A549 (cell line): ENCODE measurements at regions not wholly inside any gene's neighbourhood (a gene's known extent, or its start where the extent isn't known, plus 50 kb on each side); places are given as distances from the start of the nearest gene placed in this dataset.

Experiments
- ATAC-seq, 2 experiments: fragments of 200-7000 bp in 1 of 2; fragments of >200 bp in 1 of 2; cut with Nextera tagmentation in 1 of 2; cut with Tn5 transposase in 1 of 2; 3 replicates each; pipeline versions ENCODE4 v1.8.0 to v1.9.1; 2018 to 2020; ENCODE audit warnings: mild to moderate bottlenecking in 1 of 2, moderate library complexity in 1 of 2
- CTCF ChIA-PET: fragments of 300-600 bp; sonication (Branson Sonifier 250); formaldehyde crosslinking; extraction: SDS; loops from one replicate; lab custom pipeline; 2021; ENCODE audit warnings: antibody characterized with exemption, inconsistent platforms; lab: Yijun Ruan, JAX
- POLR2A ChIA-PET: fragments of 350-600 bp; formaldehyde crosslinking; extraction: SDS; loops from one replicate; lab custom pipeline; 2021; ENCODE audit warnings: antibody characterized with exemption, inconsistent platforms; lab: Yijun Ruan, JAX
- DNase-seq, 2 experiments: peaks; one replicate each; pipeline versions ENCODE4 v3.0.0 to v3.0.0-alpha.2; 2011 to 2016; ENCODE audit warnings: low read depth in 1 of 2, low spot score in 1 of 2
- FAIRE-seq: peaks from 2 replicates; lab custom pipeline; 2011; peaks lifted over from hg19 to GRCh38; lab: Jason Lieb, UNC
- H3K27ac ChIP-seq, 2 experiments: fragments of >200 bp; sonication (Bioruptor Twin); formaldehyde crosslinking; 3 replicates each; pipeline ENCODE4 v1.5.1; 2016 to 2017
- H3K4me1 ChIP-seq: fragments of >200 bp; sonication (Bioruptor Twin); formaldehyde crosslinking; 3 replicates; pipeline ENCODE4 v1.6.1; 2016
- H3K4me2 ChIP-seq: fragments of >200 bp; sonication (Bioruptor Twin); formaldehyde crosslinking; 3 replicates; pipeline ENCODE4 v1.6.1; 2016
- H3K4me3 ChIP-seq: fragments of >200 bp; sonication (Bioruptor Twin); formaldehyde crosslinking; 3 replicates; pipeline ENCODE4 v1.5.1; 2016
- H3K9me3 ChIP-seq: fragments of >200 bp; sonication (Bioruptor Twin); formaldehyde crosslinking; 3 replicates; pipeline ENCODE4 v1.6.1; 2016
- BHLHE40 ChIP-seq: IDR thresholded peaks from 2 replicates; pipeline ENCODE4 v1.6.1; 2012; ENCODE audit warnings: low read depth, low read length, inconsistent platforms
- CBX8 ChIP-seq: fragments of 200-600 bp; sonication (generic); IDR thresholded peaks from 2 replicates; pipeline ENCODE4 v1.6.1; 2016
- E2F6 ChIP-seq: IDR thresholded peaks from 2 replicates; pipeline ENCODE4 v1.6.1; 2012; ENCODE audit warnings: low read depth, borderline replicate concordance
- EP300 ChIP-seq, 2 experiments: fragments of >200 bp; sonication (Bioruptor Twin); formaldehyde crosslinking; IDR thresholded peaks; 2 replicates in 1 of 2; 3 replicates in 1 of 2; pipeline ENCODE4 v1.6.1; 2016 to 2017
- FOSB ChIP-seq: fragments of 250-450 bp; sonication (Bioruptor Pico); IDR thresholded peaks from 2 replicates; pipeline ENCODE4 v1.5.0; 2020; ENCODE audit warnings: mild to moderate bottlenecking, moderate library complexity
- FOSL2 ChIP-seq, 2 experiments: fragments of 450-650 bp in 1 of 2; fragments of >200 bp in 1 of 2; sonication (Bioruptor Twin) in 1 of 2; formaldehyde crosslinking; IDR thresholded peaks; 2 replicates each; pipeline versions ENCODE4 v1.5.0 to v1.6.1; 2016 to 2020; ENCODE audit warnings: mild to moderate bottlenecking in 1 of 2, moderate library complexity in 1 of 2
- GATA3 ChIP-seq: IDR thresholded peaks from 2 replicates; pipeline ENCODE4 v1.6.1; 2012; ENCODE audit warnings: borderline replicate concordance
- HOXB5 ChIP-seq: fragments of 250-450 bp; sonication (Bioruptor Pico); IDR thresholded peaks from 2 replicates; pipeline ENCODE4 v1.5.0; 2020; ENCODE audit warnings: mild to moderate bottlenecking, moderate library complexity
- KDM1A ChIP-seq: fragments of 200-600 bp; sonication (generic); IDR thresholded peaks from 2 replicates; pipeline ENCODE4 v1.6.1; 2016; ENCODE audit warnings: low read depth, mild to moderate bottlenecking
- KDM5A ChIP-seq: fragments of 200-600 bp; sonication (generic); IDR thresholded peaks from 2 replicates; pipeline ENCODE4 v1.6.1; 2016; ENCODE audit warnings: antibody characterized with exemption, mild to moderate bottlenecking
- MAFK ChIP-seq: fragments of 450-650 bp; IDR thresholded peaks from 2 replicates; pipeline ENCODE4 v1.6.1; 2014; ENCODE audit not compliant: partially characterized antibody
- NR3C1 ChIP-seq: fragments of >200 bp; sonication (Bioruptor Twin); formaldehyde crosslinking; IDR thresholded peaks from 3 replicates; pipeline ENCODE4 v1.6.1; 2017
- PHF8 ChIP-seq: fragments of 200-600 bp; sonication (generic); IDR thresholded peaks from 2 replicates; pipeline ENCODE4 v1.6.1; 2016; ENCODE audit warnings: low read depth, mild to moderate bottlenecking, antibody characterized with exemption, moderate library complexity, borderline replicate concordance
- RCOR1 ChIP-seq: fragments of 150-350 bp; IDR thresholded peaks from 2 replicates; pipeline ENCODE4 v1.6.1; 2014; ENCODE audit warnings: antibody characterized with exemption, low read length, low read depth
- RFX5 ChIP-seq: fragments of 450-650 bp; IDR thresholded peaks from 2 replicates; pipeline ENCODE4 v1.7.1; 2014; ENCODE audit warnings: antibody characterized with exemption, mild to moderate bottlenecking, moderate library complexity
- RNF2 ChIP-seq: fragments of 200-600 bp; sonication (generic); IDR thresholded peaks from 2 replicates; pipeline ENCODE4 v1.6.1; 2016; ENCODE audit warnings: low read depth, mild to moderate bottlenecking, antibody characterized with exemption, moderate library complexity, borderline replicate concordance
- USF2 ChIP-seq: fragments of 450-650 bp; IDR thresholded peaks from 2 replicates; pipeline ENCODE4 v1.6.1; 2014; ENCODE audit warnings: antibody characterized with exemption
- ZC3H11A ChIP-seq: fragments of 450-650 bp; IDR thresholded peaks from 2 replicates; pipeline ENCODE4 v1.6.1; 2014; ENCODE audit warnings: antibody characterized with exemption, mild to moderate bottlenecking
- WGBS: methylation state at CpG from one replicate; pipeline ENCODE4 v1.1.6; 2017; ENCODE audit errors: missing lambda C conversion rate; 5-methylcytosine and 5-hydroxymethylcytosine counted together
- TF ChIP-seq, protein P1 (sequence below): fragments of 250-450 bp; sonication (Bioruptor Pico); IDR thresholded peaks from 2 replicates; pipeline ENCODE4 v1.5.0; 2021; ENCODE audit warnings: mild to moderate bottlenecking, moderate library complexity, borderline replicate concordance

GRCh38 chr1:191457889-191458288 lies 700.4 kb upstream of the RGS18 start:
- H3K27ac ChIP-seq, result no peak overlapping the region
- FAIRE-seq, result no peak
- ChIA-PET POLR2A (no interaction called here), CTCF (no interaction called here)
- TF ChIP-seq MAFK (peak; percentile 41), FOSB (CRISPR knock-in tag) (no peak)
- TF ChIP-seq, all 56 proteins: peak for 1
- no peak for ATAC-seq
- no peak for DNase-seq
- Histone ChIP-seq H3K4me2 (no peak overlapping the region), H3K9me3 (no peaks in the 10 kb centered on the region), H3K4me3 (no peak overlapping the region), H3K4me1 (no peaks in the 10 kb centered on the region)
- 36% methylated on average over 3 of the region's 3 CpGs for WGBS

- Histone ChIP-seq H3K4me3 (no peak overlapping the region), H3K9me3 (no peaks in the 10 kb centered on the region), H3K4me1 (no peaks in the 10 kb centered on the region), H3K27ac (no peak overlapping the region), H3K4me2 (no peak overlapping the region)
- no peak for TF ChIP-seq RNF2
- TF ChIP-seq NR3C1, result no peak
- TF ChIP-seq EP300 (IDR thresholded peaks at IDR 0.05), result no peak
- no peak for TF ChIP-seq ZC3H11A
- TF ChIP-seq KDM1A, result no peak
- TF ChIP-seq HOXB5 (CRISPR knock-in tag), result no peak
- no peak for TF ChIP-seq FOSL2 (IDR thresholded peaks at IDR 0.05)
- TF ChIP-seq FOSL2 (CRISPR knock-in tag; IDR thresholded peaks at IDR 0.05), result no peak
- TF ChIP-seq GATA3, result no peak
- TF ChIP-seq, protein P1, sequence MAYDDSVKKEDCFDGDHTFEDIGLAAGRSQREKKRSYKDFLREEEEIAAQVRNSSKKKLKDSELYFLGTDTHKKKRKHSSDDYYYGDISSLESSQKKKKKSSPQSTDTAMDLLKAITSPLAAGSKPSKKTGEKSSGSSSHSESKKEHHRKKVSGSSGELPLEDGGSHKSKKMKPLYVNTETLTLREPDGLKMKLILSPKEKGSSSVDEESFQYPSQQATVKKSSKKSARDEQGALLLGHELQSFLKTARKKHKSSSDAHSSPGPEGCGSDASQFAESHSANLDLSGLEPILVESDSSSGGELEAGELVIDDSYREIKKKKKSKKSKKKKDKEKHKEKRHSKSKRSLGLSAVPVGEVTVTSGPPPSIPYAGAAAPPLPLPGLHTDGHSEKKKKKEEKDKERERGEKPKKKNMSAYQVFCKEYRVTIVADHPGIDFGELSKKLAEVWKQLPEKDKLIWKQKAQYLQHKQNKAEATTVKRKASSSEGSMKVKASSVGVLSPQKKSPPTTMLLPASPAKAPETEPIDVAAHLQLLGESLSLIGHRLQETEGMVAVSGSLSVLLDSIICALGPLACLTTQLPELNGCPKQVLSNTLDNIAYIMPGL, result no peak
- DNase-seq, result no peak
- ChIA-PET POLR2A (no interaction called here), CTCF (no interaction called here)
- FAIRE-seq, result no peak
- ATAC-seq, result no peak
Measured at GRCh38 chr1:191460234-191460633, 698.0 kb upstream of the RGS18 start.

DNA sequence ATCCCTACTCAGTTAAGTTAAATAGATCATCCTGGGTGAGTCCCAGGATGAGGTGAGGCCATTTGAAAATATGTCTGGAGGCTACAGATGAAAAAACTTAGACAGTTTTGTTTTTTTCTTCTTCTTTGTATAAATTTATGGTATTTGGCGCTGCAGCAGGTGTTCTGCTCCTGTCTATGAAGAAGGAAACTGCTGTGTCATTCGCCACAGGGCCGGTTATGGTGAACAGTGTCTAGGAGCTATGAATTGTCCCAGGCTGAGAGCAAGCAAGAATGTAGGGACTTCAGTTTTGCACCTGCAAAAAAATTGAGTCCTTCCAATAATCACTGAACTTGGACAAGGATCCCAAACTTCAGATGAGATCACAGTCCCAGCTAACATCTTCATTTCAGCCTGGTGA lies 674.3 kb upstream of the RGS18 start:
- ATAC-seq (no peak), FAIRE-seq (no peak), DNase-seq (no peak)
- POLR2A ChIA-PET, result no interaction called here
- H3K4me2 ChIP-seq, result no peak overlapping the region
- no peaks in the 10 kb centered on the region for H3K9me3 ChIP-seq
- 80% methylated on average over 3 of the region's 3 CpGs for WGBS
- H3K4me3 ChIP-seq, result no peak overlapping the region
- CTCF ChIA-PET, result no interaction called here
- no peak overlapping the region for H3K27ac ChIP-seq
- TF ChIP-seq CBX8 (no peak), NR3C1 (no peak), HOXB5 (CRISPR knock-in tag) (no peak), KDM5A (no peak), E2F6 (no peak), RCOR1 (no peak), BHLHE40 (no peak), MAFK (no peak), RFX5 (no peak), GATA3 (no peak)
- no peaks in the 10 kb centered on the region for H3K4me1 ChIP-seq

- DNase-seq (no peak), ATAC-seq (no peak), FAIRE-seq (no peak)
- POLR2A ChIA-PET, result no interaction called here
- CTCF ChIA-PET, result no interaction called here
- Histone ChIP-seq H3K4me3 (no peak overlapping the region), H3K27ac (no peak overlapping the region), H3K9me3 (no peaks in the 10 kb centered on the region), H3K4me2 (no peak overlapping the region), H3K4me1 (peaks cover 6% of the 10 kb centered on the region; the same call in 2 of the 3 replicates)
- 25% methylated on average over 2 of the region's 2 CpGs for WGBS
- TF ChIP-seq PHF8 (no peak), FOSL2 (IDR thresholded peaks at IDR 0.05) (no peak), FOSL2 (CRISPR knock-in tag; IDR thresholded peaks at IDR 0.05) (no peak), USF2 (no peak)
Measured at GRCh38 chr1:191490303-191490702, 668.0 kb upstream of the RGS18 start.
